T-cell (primary cell): ENCODE measurements at regions not wholly inside any gene's neighbourhood (a gene's known extent, or its start where the extent isn't known, plus 50 kb on each side); places are given as distances from the start of the nearest gene placed in this dataset.

Experiments used
- ATAC-seq, 4 experiments: fragments of 200-7000 bp in 3 of 4; fragments of 150-1000 bp in 1 of 4; cut with Tn5 transposase; replicated peaks in 1 of 4; 1 replicate in 3 of 4; 2 replicates in 1 of 4; pipeline ENCODE4 v1.10.0; 2021; ENCODE audit warnings: moderate library complexity in 3 of 4, mild to moderate bottlenecking in 2 of 4, moderate number of reproducible peaks in 1 of 4
- CTCF ChIA-PET, 2 donors: fragments of 300-600 bp; sonication (Branson Sonifier 250); formaldehyde crosslinking; loops; one replicate each; lab custom pipeline; 2022; ENCODE audit warnings: antibody characterized with exemption in 2 of 2; lab: Charles Lee
- POLR2A ChIA-PET, 2 donors: fragments of 300-600 bp; sonication (Branson Sonifier 250); formaldehyde crosslinking; loops; one replicate each; lab custom pipeline; 2022; ENCODE audit warnings: antibody characterized with exemption in 2 of 2; lab: Charles Lee
- DNase-seq, 35 experiments: peaks; one replicate each; pipeline versions ENCODE4 v3.0.0 to v3.0.0-alpha.2; 2013 to 2023
- H3K27ac ChIP-seq: one replicate; pipeline ENCODE4 v1.5.1; 2013; ENCODE audit warnings: low read length
- H3K27me3 ChIP-seq, 2 experiments: replicated peaks in 1 of 2; 1 replicate in 1 of 2; 2 replicates in 1 of 2; pipeline versions ENCODE4 v1.6.1 to v1.7.0; 2013; ENCODE audit warnings: low read length in 1 of 2, mixed read lengths in 1 of 2; ENCODE audit not compliant: control insufficient read depth in 2 of 2, insufficient read depth in 2 of 2; ENCODE audit errors: extremely low read depth in 1 of 2
- H3K36me3 ChIP-seq, 2 donors: 1 replicate in 1 of 2; 2 replicates in 1 of 2; pipeline versions ENCODE4 v1.6.1 to v1.7.0; 2013; ENCODE audit warnings: low read length in 1 of 2; ENCODE audit not compliant: control insufficient read depth in 2 of 2, insufficient read depth in 1 of 2; ENCODE audit errors: extremely low read depth in 1 of 2
- H3K4me1 ChIP-seq, 2 experiments: 1 replicate in 1 of 2; 2 replicates in 1 of 2; pipeline versions ENCODE4 v1.6.1 to v1.7.0; 2013; ENCODE audit warnings: low read length in 2 of 2, mixed read lengths in 1 of 2; ENCODE audit not compliant: insufficient read depth in 2 of 2, control insufficient read depth in 1 of 2; ENCODE audit errors: extremely low read depth in 1 of 2
- H3K4me3 ChIP-seq, 2 donors: 1 replicate in 1 of 2; 2 replicates in 1 of 2; pipeline versions ENCODE4 v1.5.1 to v1.7.0; 2013; ENCODE audit warnings: mild to moderate bottlenecking in 2 of 2, low read length in 1 of 2, moderate library complexity in 1 of 2; ENCODE audit not compliant: control insufficient read depth in 1 of 2; ENCODE audit errors: extremely low read depth in 1 of 2
- H3K9me3 ChIP-seq: 2 replicates; pipeline ENCODE4 v1.7.0; 2013
- H3K27ac Mint-ChIP-seq, 2 donors: one replicate each; pipeline ENCODE4 v1.8.0; 2020 to 2021; ENCODE audit warnings: mild to moderate bottlenecking in 2 of 2, mixed read lengths in 2 of 2
- H3K27me3 Mint-ChIP-seq, 2 donors: one replicate each; pipeline ENCODE4 v1.8.0; 2021 to 2022; ENCODE audit warnings: mixed read lengths in 2 of 2
- H3K36me3 Mint-ChIP-seq: one replicate; pipeline ENCODE4 v1.8.0; 2021; ENCODE audit warnings: mixed read lengths
- H3K4me1 Mint-ChIP-seq, 3 donors: one replicate each; pipeline ENCODE4 v1.8.0; 2020 to 2022; ENCODE audit warnings: mixed read lengths in 3 of 3, mild to moderate bottlenecking in 1 of 3
- H3K4me3 Mint-ChIP-seq, 3 donors: one replicate each; pipeline ENCODE4 v1.8.0; 2020 to 2022; ENCODE audit warnings: mild to moderate bottlenecking in 3 of 3, mixed read lengths in 3 of 3, moderate library complexity in 3 of 3
- H3K9me3 Mint-ChIP-seq, 3 donors: one replicate each; pipeline ENCODE4 v1.8.0; 2020 to 2022; ENCODE audit warnings: mixed read lengths in 3 of 3
- WGBS: methylation state at CpG from one replicate; pipeline ENCODE4 v1.1.5; 2013; ENCODE audit warnings: missing lambda C conversion rate; ENCODE audit not compliant: insufficient coverage; 5-methylcytosine and 5-hydroxymethylcytosine counted together

DNA sequence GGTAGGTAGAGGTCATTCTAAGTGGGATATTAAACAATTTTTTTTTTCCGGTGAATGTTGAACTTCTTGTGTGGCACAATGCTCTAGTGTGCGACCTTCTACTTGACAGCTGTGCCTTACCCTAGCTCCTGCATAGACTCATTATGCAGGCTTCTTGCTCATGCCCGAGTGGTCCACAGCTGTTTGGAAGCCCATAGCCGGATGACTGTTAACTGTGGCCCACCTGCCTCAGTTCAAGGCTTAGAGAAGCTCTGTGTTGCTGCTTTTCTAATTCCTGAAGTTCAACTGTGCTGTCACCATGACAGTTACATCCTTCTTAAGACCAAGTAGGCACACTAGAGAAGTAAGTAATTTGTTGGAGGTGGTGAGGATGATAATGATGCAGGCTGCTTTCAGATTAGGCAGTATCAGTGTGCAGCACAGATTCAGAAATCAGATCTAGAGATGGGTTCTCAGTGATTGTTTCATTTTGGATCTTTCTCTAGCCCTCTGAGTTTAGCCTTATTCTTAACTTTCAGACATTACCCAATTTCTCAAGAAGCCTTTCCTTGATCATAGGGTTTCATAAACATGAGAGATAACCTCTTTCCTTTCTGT lies 278.4 kb downstream of the PHF14 start:
- H3K36me3 Mint-ChIP-seq: no peaks in the 10 kb centered on the region
- POLR2A ChIA-PET: no interaction called here
- no peak overlapping the region for H3K27ac Mint-ChIP-seq
- Histone ChIP-seq H3K27ac (no peak overlapping the region), H3K9me3 (no peaks in the 10 kb centered on the region), H3K4me3 (no peak overlapping the region), H3K27me3 (no peaks in the 10 kb centered on the region), H3K36me3 (no peaks in the 10 kb centered on the region), H3K4me1 (no peaks in the 10 kb centered on the region)
- no peaks in the 10 kb centered on the region for H3K4me1 Mint-ChIP-seq
- H3K9me3 Mint-ChIP-seq: no peaks in the 10 kb centered on the region
- H3K27me3 Mint-ChIP-seq: peaks cover 7 to 10% of the 10 kb centered on the region in 2 donors
- 78% methylated on average over 3 of the region's 4 CpGs for WGBS
- no peak overlapping the region for H3K4me3 Mint-ChIP-seq
- DNase-seq (no peak), ATAC-seq (no peak)
- CTCF ChIA-PET: no interaction called here

DNA sequence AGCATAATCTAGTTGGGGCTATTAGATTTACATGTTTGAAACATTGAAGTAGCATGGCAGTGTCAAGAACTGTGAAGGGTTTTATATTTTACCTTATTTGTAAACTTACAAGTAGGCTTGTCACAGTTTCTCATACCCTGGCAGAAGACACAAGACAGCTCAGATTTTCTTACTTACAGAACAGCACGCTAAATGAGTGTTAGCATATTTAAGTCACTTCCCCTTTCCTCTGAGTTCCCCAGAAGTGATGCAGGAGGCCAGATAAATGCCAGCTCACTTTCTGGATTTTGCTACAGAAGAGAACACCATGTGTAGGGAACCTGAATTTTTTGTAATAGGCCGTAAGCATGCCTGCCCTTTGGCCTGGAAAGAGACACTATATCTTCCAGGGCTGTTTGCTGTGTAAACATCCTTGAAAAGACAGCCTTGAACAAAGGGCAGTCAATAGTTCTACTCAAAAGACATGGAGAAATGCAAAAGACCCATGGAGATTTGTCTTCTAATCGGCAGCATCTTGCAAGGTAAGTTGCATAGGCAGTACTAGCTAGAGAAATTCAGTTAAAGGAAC lies 279.1 kb downstream of the PHF14 start:
- Mint-ChIP-seq H3K36me3 (no peaks in the 10 kb centered on the region), H3K27me3 (peaks cover 6 to 10% of the 10 kb centered on the region in 2 donors), H3K9me3 (no peaks in the 10 kb centered on the region), H3K4me1 (no peaks in the 10 kb centered on the region), H3K4me3 (no peak overlapping the region), H3K27ac (no peak overlapping the region)
- Histone ChIP-seq H3K9me3 (no peaks in the 10 kb centered on the region), H3K4me3 (no peak overlapping the region), H3K27me3 (no peaks in the 10 kb centered on the region), H3K4me1 (no peaks in the 10 kb centered on the region), H3K27ac (no peak overlapping the region), H3K36me3 (no peaks in the 10 kb centered on the region)
- ATAC-seq (no peak), DNase-seq (no peak)
- CTCF ChIA-PET: no interaction called here
- 50% methylated on average over 1 of the region's 3 CpGs for WGBS
- POLR2A ChIA-PET: no interaction called here

DNA sequence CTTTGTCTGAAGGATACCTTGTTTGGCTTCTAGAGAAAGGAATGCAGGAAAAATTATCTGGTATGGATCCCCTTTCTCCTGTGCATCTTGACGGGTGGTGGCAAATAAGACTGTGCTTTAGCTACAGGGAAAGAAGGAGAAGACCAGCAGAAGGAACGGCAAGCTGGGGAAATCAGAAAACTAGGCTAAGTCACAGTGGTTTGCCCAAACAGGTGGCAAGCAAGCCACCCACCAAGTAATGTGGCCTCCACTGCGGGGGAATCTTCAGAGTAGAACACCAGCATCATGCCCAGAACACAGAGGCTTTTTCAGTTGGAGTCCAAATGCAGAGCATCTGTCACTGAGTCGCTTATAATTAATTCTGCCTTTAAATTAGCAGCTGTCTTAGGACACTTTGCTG lies 282.8 kb downstream of the PHF14 start:
- H3K36me3 ChIP-seq: no peaks in the 10 kb centered on the region
- Mint-ChIP-seq H3K9me3 (no peaks in the 10 kb centered on the region), H3K36me3 (no peaks in the 10 kb centered on the region), H3K4me1 (no peaks in the 10 kb centered on the region), H3K27me3 (peaks cover under 1 to 6% of the 10 kb centered on the region in 2 donors), H3K4me3 (no peak overlapping the region), H3K27ac (no peak overlapping the region)
- POLR2A ChIA-PET: no interaction called here
- H3K4me1 ChIP-seq: no peaks in the 10 kb centered on the region
- WGBS: 75% methylated on average over 3 of the region's 4 CpGs
- no peaks in the 10 kb centered on the region for H3K9me3 ChIP-seq
- H3K4me3 ChIP-seq: no peak overlapping the region
- no peak for ATAC-seq
- CTCF ChIA-PET: no interaction called here
- no peak for DNase-seq
- no peaks in the 10 kb centered on the region for H3K27me3 ChIP-seq
- no peak overlapping the region for H3K27ac ChIP-seq

GRCh38 chr7:11261470-11261869 lies 287.8 kb downstream of the PHF14 start:
- Histone ChIP-seq H3K36me3 (no peaks in the 10 kb centered on the region), H3K9me3 (no peaks in the 10 kb centered on the region), H3K27ac (no peak overlapping the region), H3K4me3 (no peak overlapping the region), H3K4me1 (no peaks in the 10 kb centered on the region), H3K27me3 (no peaks in the 10 kb centered on the region)
- ChIA-PET POLR2A (interaction anchor here in 1 of 2 donors (0.6 kb wide), 1 partner anchor 11 kb away, joined by 3 read pairs; no protein-coding TSS in a partner anchor), CTCF (interaction anchor here in 1 of 2 donors (0.6 kb wide), 1 partner anchor 24 kb away, joined by 3 read pairs; no protein-coding TSS in a partner anchor)
- DNase-seq: no peak
- ATAC-seq: no peak
- H3K27ac Mint-ChIP-seq: no peak overlapping the region
- peaks cover 0 to 7% of the 10 kb centered on the region in 2 donors for H3K27me3 Mint-ChIP-seq
- no peak overlapping the region for H3K4me3 Mint-ChIP-seq
- no peaks in the 10 kb centered on the region for H3K4me1 Mint-ChIP-seq
- H3K9me3 Mint-ChIP-seq: peaks cover 0 to 4% (median 0%) of the 10 kb centered on the region in 3 donors
- no peaks in the 10 kb centered on the region for H3K36me3 Mint-ChIP-seq

DNA sequence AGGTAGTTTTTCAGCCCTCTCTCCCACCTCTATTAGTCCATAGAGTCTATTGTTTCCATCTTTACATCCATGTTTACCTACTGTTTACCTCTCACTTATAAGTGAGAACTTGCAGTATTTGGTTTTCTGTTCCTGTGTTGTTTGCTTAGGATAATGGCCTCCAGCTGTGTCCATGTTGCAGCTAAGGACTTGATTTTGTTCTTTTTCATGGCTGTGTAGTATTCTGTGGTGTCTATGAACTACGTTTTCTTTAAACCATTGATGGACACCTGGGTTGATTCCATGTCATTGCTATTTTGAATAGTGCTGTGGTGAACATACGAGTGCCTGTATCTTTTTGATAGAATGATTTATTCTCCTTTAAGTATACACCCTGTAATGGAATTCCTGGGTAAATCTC lies 292.4 kb downstream of the PHF14 start:
- no peak overlapping the region for H3K4me3 Mint-ChIP-seq
- CTCF ChIA-PET: no interaction called here
- Histone ChIP-seq H3K36me3 (no peaks in the 10 kb centered on the region), H3K4me3 (no peak overlapping the region), H3K9me3 (no peaks in the 10 kb centered on the region), H3K27ac (no peak overlapping the region), H3K27me3 (no peaks in the 10 kb centered on the region), H3K4me1 (no peaks in the 10 kb centered on the region)
- peaks cover 0 to 13% (median 0%) of the 10 kb centered on the region in 3 donors for H3K9me3 Mint-ChIP-seq
- WGBS: 40% methylated on average over 1 of the region's 2 CpGs
- H3K27me3 Mint-ChIP-seq: peaks cover 0 to 13% of the 10 kb centered on the region in 2 donors
- no peaks in the 10 kb centered on the region for H3K36me3 Mint-ChIP-seq
- ATAC-seq (no peak), DNase-seq (no peak)
- POLR2A ChIA-PET: no interaction called here
- no peaks in the 10 kb centered on the region for H3K4me1 Mint-ChIP-seq
- no peak overlapping the region for H3K27ac Mint-ChIP-seq

DNA sequence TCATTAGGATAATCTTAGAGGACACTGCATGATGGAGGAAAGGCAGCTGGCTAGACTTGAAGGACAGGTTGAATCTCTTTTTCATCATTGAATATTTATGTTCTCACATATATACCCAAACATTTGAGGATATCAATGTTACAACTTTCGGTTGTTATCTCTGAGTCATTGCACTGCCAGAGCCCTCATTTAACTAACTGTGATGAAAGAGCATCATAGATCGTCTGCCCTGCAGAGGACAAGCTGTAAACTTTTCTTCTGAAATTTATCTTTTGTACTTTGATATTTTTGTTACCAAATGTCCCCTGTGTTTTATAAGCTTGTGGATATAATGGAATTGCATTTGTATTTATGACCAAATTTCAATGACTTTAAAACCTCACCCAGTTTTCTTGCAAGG lies 298.7 kb downstream of the PHF14 start:
- no peak for DNase-seq
- Mint-ChIP-seq H3K9me3 (peaks cover 0 to 9% (median 0%) of the 10 kb centered on the region in 3 donors), H3K4me3 (no peak overlapping the region), H3K27me3 (peaks cover 0 to 3% of the 10 kb centered on the region in 2 donors), H3K4me1 (no peaks in the 10 kb centered on the region), H3K36me3 (no peaks in the 10 kb centered on the region), H3K27ac (no peak overlapping the region)
- ATAC-seq: no peak
- no peak overlapping the region for H3K4me3 ChIP-seq
- CTCF ChIA-PET: no interaction called here
- no peak overlapping the region for H3K27ac ChIP-seq
- no CpG with 5 or more reads among the region's 2 CpGs for WGBS
- H3K4me1 ChIP-seq: no peaks in the 10 kb centered on the region
- H3K9me3 ChIP-seq: no peaks in the 10 kb centered on the region
- POLR2A ChIA-PET: no interaction called here
- no peaks in the 10 kb centered on the region for H3K27me3 ChIP-seq
- H3K36me3 ChIP-seq: no peaks in the 10 kb centered on the region
